PC-9 (cell line): ENCODE measurements at regions not wholly inside any gene's neighbourhood (a gene's known extent, or its start where the extent isn't known, plus 50 kb on each side); places are given as distances from the start of the nearest gene placed in this dataset.

ENCODE experiments used
- CTCF ChIP-seq: fragments of 200-600 bp; sonication (generic); conservative IDR thresholded peaks from 2 replicates; pipeline ENCODE4 v1.6.1; 2017; ENCODE audit warnings: mixed run types, antibody characterized with exemption, mild to moderate bottlenecking, moderate library complexity
- EZH2 ChIP-seq: fragments of 200-600 bp; sonication (generic); IDR thresholded peaks from 2 replicates; pipeline ENCODE4 v1.8.0; 2017; ENCODE audit warnings: antibody characterized with exemption, low read depth

- TF ChIP-seq CTCF (no peak), EZH2 (no peak)
Measured at GRCh38 chr11:81373986-81374385, 1359.7 kb downstream of the FAM181B start.
